IMR-90 (cell line): ENCODE measurements at regions not wholly inside any gene's neighbourhood (a gene's known extent, or its start where the extent isn't known, plus 50 kb on each side); places are given as distances from the start of the nearest gene placed in this dataset.

Experiments
- ATAC-seq: fragments of 200-7000 bp; cut with Tn5 transposase; 2 replicates; pipeline ENCODE4 v1.9.1; 2020; ENCODE audit warnings: low read depth, mild to moderate bottlenecking, moderate library complexity
- BruUV-seq: library from RNA; stranded (reverse); fragments of 400-500 nt; replicated peaks from 2 replicates; lab custom pipeline; 2021; lab: Mats Ljungman, UMichigan
- CTCF ChIA-PET: fragments of 300-600 bp; formaldehyde crosslinking; extraction: SDS; loops from one replicate; lab custom pipeline; 2021; ENCODE audit warnings: antibody characterized with exemption; lab: Yijun Ruan, JAX
- POLR2A ChIA-PET: fragments of 300-600 bp; sonication (Branson Sonifier 250); formaldehyde crosslinking; loops from one replicate; lab custom pipeline; 2022; ENCODE audit warnings: antibody characterized with exemption; ENCODE audit not compliant: unreplicated experiment; lab: Charles Lee
- DNase-seq: peaks from one replicate; pipeline ENCODE4 v3.0.0; 2013
- H2AFZ ChIP-seq: replicated peaks from 2 replicates; pipeline ENCODE3; 2013; ENCODE audit warnings: low read length, mild to moderate bottlenecking; ENCODE audit not compliant: poor library complexity
- H2AK5ac ChIP-seq: 2 replicates; pipeline ENCODE4 v1.6.1; 2013; ENCODE audit warnings: low read depth, low read length, inconsistent platforms
- H2AK9ac ChIP-seq: replicated peaks from 2 replicates; pipeline ENCODE3; 2013; ENCODE audit warnings: mild to moderate bottlenecking, low read depth, low read length, moderate library complexity; ENCODE audit not compliant: poor library complexity
- H2BK120ac ChIP-seq: 2 replicates; pipeline ENCODE4 v1.6.1; 2013; ENCODE audit warnings: low read depth, low read length, inconsistent platforms
- H2BK15ac ChIP-seq: 3 replicates; pipeline ENCODE4 v1.6.1; 2013; ENCODE audit warnings: low read depth, low read length, inconsistent platforms
- H2BK20ac ChIP-seq: 2 replicates; pipeline ENCODE4 v1.6.1; 2013; ENCODE audit warnings: low read depth, mild to moderate bottlenecking, inconsistent platforms, low read length, moderate library complexity
- H2BK5ac ChIP-seq: 2 replicates; pipeline ENCODE4 v1.6.1; 2013; ENCODE audit warnings: mild to moderate bottlenecking, low read depth, low read length, inconsistent platforms; ENCODE audit not compliant: poor library complexity, severe bottlenecking
- H3K14ac ChIP-seq: replicated peaks from 2 replicates; pipeline ENCODE4 v1.6.1; 2013; ENCODE audit warnings: low read depth, low read length, inconsistent platforms
- H3K18ac ChIP-seq: 2 replicates; pipeline ENCODE4 v1.6.1; 2013; ENCODE audit warnings: low read depth, low read length, control low read depth
- H3K23ac ChIP-seq: 2 replicates; pipeline ENCODE4 v1.6.1; 2013; ENCODE audit warnings: low read depth, low read length, inconsistent platforms
- H3K27ac ChIP-seq: 2 replicates; pipeline ENCODE4 v1.5.1; 2013; ENCODE audit warnings: mild to moderate bottlenecking, control low read depth, low read length; ENCODE audit not compliant: insufficient read depth
- H3K27me3 ChIP-seq: 2 replicates; pipeline ENCODE4 v1.6.1; 2013; ENCODE audit warnings: low read length; ENCODE audit not compliant: control insufficient read depth, insufficient read depth
- H3K36me3 ChIP-seq: 2 replicates; pipeline ENCODE4 v1.6.1; 2013; ENCODE audit warnings: low read length, mixed read lengths; ENCODE audit not compliant: control insufficient read depth, insufficient read depth
- H3K4ac ChIP-seq: 2 replicates; pipeline ENCODE4 v1.6.1; 2013; ENCODE audit warnings: low read depth, low read length, inconsistent platforms
- H3K4me1 ChIP-seq: 2 replicates; pipeline ENCODE4 v1.6.1; 2013; ENCODE audit warnings: low read length, mixed read lengths; ENCODE audit not compliant: control insufficient read depth, insufficient read depth
- H3K4me2 ChIP-seq: 2 replicates; pipeline ENCODE4 v1.6.1; 2013; ENCODE audit warnings: low read depth, mild to moderate bottlenecking, control low read depth, low read length, moderate library complexity
- H3K4me3 ChIP-seq: 2 replicates; pipeline ENCODE4 v1.5.1; 2013; ENCODE audit warnings: low read depth, mild to moderate bottlenecking, control low read depth, low read length, moderate library complexity; ENCODE audit not compliant: insufficient read depth
- H3K56ac ChIP-seq: 2 replicates; pipeline ENCODE4 v1.6.1; 2013; ENCODE audit warnings: low read length, inconsistent platforms; ENCODE audit not compliant: insufficient read depth; ENCODE audit errors: extremely low read depth
- H3K79me1 ChIP-seq, 2 experiments: 2 replicates each; pipeline ENCODE4 v1.6.1; 2013; ENCODE audit warnings: low read length in 2 of 2, inconsistent platforms in 1 of 2, low read depth in 1 of 2
- H3K9ac ChIP-seq: 2 replicates; pipeline ENCODE4 v1.6.1; 2013; ENCODE audit warnings: low read depth, low read length, control low read depth
- H3K9me1 ChIP-seq: 2 replicates; pipeline ENCODE4 v1.6.1; 2013; ENCODE audit warnings: low read length, inconsistent platforms; ENCODE audit not compliant: insufficient read depth
- H3K9me3 ChIP-seq: 2 replicates; pipeline ENCODE4 v1.6.1; 2013; ENCODE audit warnings: low read length; ENCODE audit not compliant: control insufficient read depth, insufficient read depth
- H4K20me1 ChIP-seq: 2 replicates; pipeline ENCODE4 v1.6.1; 2013; ENCODE audit warnings: low read length, inconsistent platforms; ENCODE audit not compliant: insufficient read depth
- H4K5ac ChIP-seq: 2 replicates; pipeline ENCODE4 v1.6.1; 2013; ENCODE audit warnings: mild to moderate bottlenecking, low read depth, low read length, control low read depth
- H4K8ac ChIP-seq, 2 experiments: 2 replicates each; pipeline ENCODE4 v1.6.1; 2013; ENCODE audit warnings: low read depth in 2 of 2, low read length in 2 of 2, control low read depth in 1 of 2, inconsistent platforms in 1 of 2
- H4K91ac ChIP-seq: 2 replicates; pipeline ENCODE4 v1.6.1; 2013; ENCODE audit warnings: low read depth, low read length, inconsistent platforms; ENCODE audit not compliant: insufficient read depth
- BHLHE40 ChIP-seq: fragments of 150-350 bp; IDR thresholded peaks from 2 replicates; pipeline ENCODE4 v1.6.1; 2016; ENCODE audit warnings: mild to moderate bottlenecking, low read depth, low read length
- CHD1 ChIP-seq: IDR thresholded peaks from 2 replicates; pipeline ENCODE4 v1.6.1; 2012; ENCODE audit warnings: low read depth, low read length, improper control_type of control experiment
- MAFK ChIP-seq: IDR thresholded peaks from 2 replicates; pipeline ENCODE4 v1.6.1; 2012; ENCODE audit warnings: low read depth, low read length, improper control_type of control experiment
- MXI1 ChIP-seq: IDR thresholded peaks from 2 replicates; pipeline ENCODE4 v1.6.1; 2012; ENCODE audit warnings: low read depth, mild to moderate bottlenecking, low read length, moderate library complexity, borderline replicate concordance
- NFE2L2 ChIP-seq: fragments of 150-350 bp; IDR thresholded peaks from 2 replicates; pipeline ENCODE4 v1.6.1; 2016; ENCODE audit warnings: low read depth, mild to moderate bottlenecking, low read length
- POLR2A ChIP-seq: IDR thresholded peaks from 2 replicates; pipeline ENCODE4 v1.6.1; 2012; ENCODE audit warnings: mild to moderate bottlenecking, low read depth, low read length
- RAD21 ChIP-seq: IDR thresholded peaks from 2 replicates; pipeline ENCODE4 v1.6.1; 2012; ENCODE audit warnings: low read length, improper control_type of control experiment
- RFX5 ChIP-seq: IDR thresholded peaks from 2 replicates; pipeline ENCODE4 v1.8.0; 2012; ENCODE audit warnings: low read depth, mild to moderate bottlenecking, low read length, moderate library complexity
- WGBS, 2 experiments: methylation state at CpG; one replicate each; pipeline versions ENCODE4 v1.1.5 to v1.1.7; 2013; ENCODE audit warnings: missing lambda C conversion rate in 2 of 2; ENCODE audit not compliant: insufficient read length in 1 of 2; ENCODE audit errors: extremely low coverage in 2 of 2; 5-methylcytosine and 5-hydroxymethylcytosine counted together
- dilution Hi-C: fragments of 300-500 bp; cut with HindIII; formaldehyde crosslinking; loops from one replicate; pipeline ENCODE4 v1.14.3; 2018; ENCODE audit warnings: low sequenced_read_pairs; ENCODE audit not compliant: unreplicated experiment
- in situ Hi-C: fragments of 300-500 bp; cut with MboI; formaldehyde crosslinking; loops from 3 replicates; pipeline ENCODE4 v1.14.3; 2019; ENCODE audit warnings: low sequenced_read_pairs, inconsistent platforms, mixed read lengths
- intact Hi-C: fragments of 100-400 bp; cut with micrococcal nuclease; formaldehyde crosslinking; loops from 2 replicates; pipeline ENCODE4 v1.10.0; 2022
- TF ChIP-seq, protein P1 (sequence below): fragments of 150-350 bp; IDR thresholded peaks from 2 replicates; pipeline ENCODE4 v1.6.1; 2017; ENCODE audit warnings: mild to moderate bottlenecking, antibody characterized with exemption, low read length, low read depth

- intact Hi-C loops, result no loop called here
- TF ChIP-seq MAFK, result no peak
- TF ChIP-seq CHD1, result no peak
- TF ChIP-seq MXI1, result no peak
- no peak for TF ChIP-seq POLR2A
- TF ChIP-seq, protein P1, sequence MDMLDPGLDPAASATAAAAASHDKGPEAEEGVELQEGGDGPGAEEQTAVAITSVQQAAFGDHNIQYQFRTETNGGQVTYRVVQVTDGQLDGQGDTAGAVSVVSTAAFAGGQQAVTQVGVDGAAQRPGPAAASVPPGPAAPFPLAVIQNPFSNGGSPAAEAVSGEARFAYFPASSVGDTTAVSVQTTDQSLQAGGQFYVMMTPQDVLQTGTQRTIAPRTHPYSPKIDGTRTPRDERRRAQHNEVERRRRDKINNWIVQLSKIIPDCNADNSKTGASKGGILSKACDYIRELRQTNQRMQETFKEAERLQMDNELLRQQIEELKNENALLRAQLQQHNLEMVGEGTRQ, result no peak
- no peak for TF ChIP-seq NFE2L2
- no peak for TF ChIP-seq BHLHE40
- TF ChIP-seq RFX5, result no peak
- TF ChIP-seq RAD21, result no peak
These were observed 107.4 kb downstream of the NOL4 start for GRCh38 chr18:34117319-34117718.

More at GRCh38 chr18:34117319-34117718, 107.4 kb downstream of the NOL4 start:
- Histone ChIP-seq H3K4me3 (no peak overlapping the region), H3K14ac (no peak overlapping the region), H4K20me1 (no peaks in the 10 kb centered on the region), H3K27ac (no peak overlapping the region), H3K9me1 (no peaks in the 10 kb centered on the region), H4K91ac (no peak overlapping the region), H3K56ac (no peak overlapping the region), H2BK120ac (no peak overlapping the region), H3K4ac (no peak overlapping the region), H2AK5ac (no peak overlapping the region), H3K36me3 (no peaks in the 10 kb centered on the region), H2AK9ac (no peak overlapping the region), H3K79me1 (no peaks in the 10 kb centered on the region), H4K5ac (no peak overlapping the region), H2BK5ac (no peak overlapping the region), H2AFZ (no peak overlapping the region), H3K4me1 (no peaks in the 10 kb centered on the region), H3K18ac (no peak overlapping the region), H3K23ac (no peak overlapping the region), H3K9ac (no peak overlapping the region), H3K4me2 (no peak overlapping the region), H3K27me3 (no peaks in the 10 kb centered on the region), H2BK20ac (no peak overlapping the region), H3K9me3 (no peaks in the 10 kb centered on the region), H2BK15ac (no peak overlapping the region), H4K8ac (no peak overlapping the region)
- ATAC-seq, result no peak
- ChIA-PET CTCF (no interaction called here), POLR2A (no interaction called here)
- in situ Hi-C loops (loop anchor here (25.0 kb wide), 1 partner anchor 670 kb away; no protein-coding TSS in a partner anchor), dilution Hi-C loops (no loop called here)
- no peak for DNase-seq
- WGBS, 2 experiments, result no CpG with 5 or more reads among the region's 2 CpGs
- no TSS peak for BruUV-seq
